KMS-11 (cell line): ENCODE measurements at regions not wholly inside any gene's neighbourhood (a gene's known extent, or its start where the extent isn't known, plus 50 kb on each side); places are given as distances from the start of the nearest gene placed in this dataset.

Experiments used
- H2AFZ ChIP-seq: fragments of 200-600 bp; sonication (generic); 2 replicates; pipeline ENCODE4 v1.6.1; 2016; ENCODE audit warnings: antibody characterized with exemption, mixed run types, low read depth
- H3K27ac ChIP-seq: fragments of 200-600 bp; sonication (generic); 2 replicates; pipeline ENCODE4 v1.6.1; 2016; ENCODE audit warnings: mild to moderate bottlenecking, mixed run types
- H3K27me3 ChIP-seq: fragments of 200-600 bp; sonication (generic); 2 replicates; pipeline ENCODE4 v1.6.1; 2017; ENCODE audit warnings: mild to moderate bottlenecking, low read depth, mixed run types, moderate library complexity; ENCODE audit not compliant: insufficient read depth
- H3K36me3 ChIP-seq: fragments of 200-600 bp; sonication (generic); 2 replicates; pipeline ENCODE4 v1.6.1; 2017; ENCODE audit warnings: mild to moderate bottlenecking, mixed run types; ENCODE audit not compliant: insufficient read depth
- H3K4me1 ChIP-seq: fragments of 200-600 bp; sonication (generic); 2 replicates; pipeline ENCODE4 v1.6.1; 2016; ENCODE audit warnings: mild to moderate bottlenecking, low read depth, mixed run types; ENCODE audit not compliant: poor library complexity, severe bottlenecking
- H3K4me2 ChIP-seq: fragments of 200-600 bp; sonication (generic); 2 replicates; pipeline ENCODE4 v1.7.0; 2016; ENCODE audit warnings: mild to moderate bottlenecking, mixed run types
- H3K4me3 ChIP-seq: fragments of 200-600 bp; sonication (generic); IDR thresholded peaks from 2 replicates; pipeline ENCODE4 v1.6.1; 2017; ENCODE audit warnings: low read depth, low read length, mixed read lengths; ENCODE audit not compliant: insufficient read depth
- H3K79me2 ChIP-seq: fragments of 200-600 bp; sonication (generic); 2 replicates; pipeline ENCODE4 v1.6.1; 2016; ENCODE audit warnings: low read depth, mixed run types; ENCODE audit not compliant: insufficient read depth
- H3K9ac ChIP-seq: fragments of 200-600 bp; sonication (generic); 2 replicates; pipeline ENCODE4 v1.6.1; 2016; ENCODE audit warnings: mild to moderate bottlenecking, mixed run types
- H4K20me1 ChIP-seq: fragments of 200-600 bp; sonication (generic); 2 replicates; pipeline ENCODE4 v1.6.1; 2016; ENCODE audit warnings: mild to moderate bottlenecking, mixed run types; ENCODE audit not compliant: insufficient read depth
- CTCF ChIP-seq: fragments of 200-600 bp; sonication (generic); conservative IDR thresholded peaks from 2 replicates; pipeline ENCODE4 v1.6.1; 2017; ENCODE audit warnings: low read depth, mild to moderate bottlenecking, antibody characterized with exemption, low read length, moderate library complexity, mixed read lengths

DNA sequence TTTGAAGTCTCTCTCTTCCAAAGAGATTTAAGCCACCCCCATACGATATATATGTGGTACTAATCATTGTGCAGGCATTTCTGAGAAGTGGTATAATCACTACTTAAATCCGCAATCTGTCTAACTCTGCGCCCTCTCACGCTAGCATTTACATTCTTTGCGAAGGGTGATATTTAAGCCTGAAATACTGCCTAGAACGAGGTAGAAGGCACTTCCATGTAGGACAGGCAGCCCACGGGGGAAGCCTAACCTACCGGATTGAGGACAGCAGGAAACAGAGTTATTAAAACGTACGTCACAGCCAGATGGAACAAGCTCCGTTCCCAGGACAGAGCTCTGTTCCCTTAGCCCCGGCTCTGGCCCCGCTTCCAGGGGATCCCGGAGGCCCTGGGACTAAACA lies 59.3 kb upstream of the ECHDC3 start:
- Histone ChIP-seq H3K4me2 (no peak overlapping the region), H3K4me3 (no peak overlapping the region), H3K9ac (no peak overlapping the region)

DNA sequence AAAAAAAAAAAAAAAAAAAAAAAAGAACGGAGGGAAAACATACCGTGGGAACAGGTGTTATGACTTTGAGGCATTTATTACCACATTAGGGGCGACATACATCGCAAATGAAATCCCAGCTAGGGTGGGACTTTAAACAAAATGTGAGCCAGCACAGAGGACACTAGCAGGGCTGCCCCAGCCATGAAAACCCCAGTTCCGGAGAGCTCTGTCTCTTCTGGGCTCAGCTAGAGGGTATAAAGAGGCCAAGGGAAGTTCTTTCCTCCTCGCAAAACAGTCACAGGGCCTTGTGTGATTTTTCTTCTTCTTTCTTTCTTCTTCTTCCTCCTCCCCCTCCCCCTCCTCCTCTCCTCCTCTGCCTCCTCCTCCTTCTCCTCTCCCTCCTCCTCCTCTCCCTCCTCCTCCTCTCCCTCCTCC lies 59.9 kb upstream of the ECHDC3 start:
- Histone ChIP-seq H3K9ac (no peak overlapping the region), H3K4me3 (no peak overlapping the region), H3K27me3 (no peaks in the 10 kb centered on the region; the same call in 1 of the 2 replicates), H4K20me1 (no peaks in the 10 kb centered on the region), H2AFZ (no peak overlapping the region), H3K4me1 (peaks cover 40% of the 10 kb centered on the region), H3K36me3 (no peaks in the 10 kb centered on the region), H3K4me2 (no peak overlapping the region), H3K27ac (no peak overlapping the region), H3K79me2 (no peaks in the 10 kb centered on the region)
- TF ChIP-seq CTCF: no peak

More for the DNA sequence above, 59.3 kb upstream of the ECHDC3 start:
- H3K79me2 ChIP-seq: no peaks in the 10 kb centered on the region
- H3K36me3 ChIP-seq: no peaks in the 10 kb centered on the region
- H4K20me1 ChIP-seq: no peaks in the 10 kb centered on the region
- H2AFZ ChIP-seq: no peak overlapping the region
- TF ChIP-seq CTCF: no peak
- H3K4me1 ChIP-seq: peaks cover 34% of the 10 kb centered on the region
- H3K27me3 ChIP-seq: no peaks in the 10 kb centered on the region; the same call in 1 of the 2 replicates
- H3K27ac ChIP-seq: no peak overlapping the region

GRCh38 chr10:11680496-11680895 lies 61.7 kb upstream of the ECHDC3 start:
- H4K20me1 ChIP-seq: no peaks in the 10 kb centered on the region
- no peaks in the 10 kb centered on the region for H3K36me3 ChIP-seq
- peaks cover 37% of the 10 kb centered on the region for H3K4me1 ChIP-seq
- H3K27me3 ChIP-seq: peaks cover 2% of the 10 kb centered on the region; the same call in 1 of the 2 replicates
- H3K4me3 ChIP-seq: no peak overlapping the region
- no peak overlapping the region for H3K9ac ChIP-seq
- no peaks in the 10 kb centered on the region for H3K79me2 ChIP-seq
- H3K4me2 ChIP-seq: no peak overlapping the region
- no peak for TF ChIP-seq CTCF
- H3K27ac ChIP-seq: no peak overlapping the region
- no peak overlapping the region for H2AFZ ChIP-seq

GRCh38 chr10:11679946-11680345 lies 62.2 kb upstream of the ECHDC3 start:
- H3K9ac ChIP-seq: no peak overlapping the region
- no peaks in the 10 kb centered on the region for H3K79me2 ChIP-seq
- no peak overlapping the region for H3K4me2 ChIP-seq
- H3K27ac ChIP-seq: no peak overlapping the region
- H3K4me3 ChIP-seq: no peak overlapping the region
- peaks cover 2% of the 10 kb centered on the region; the same call in 1 of the 2 replicates for H3K27me3 ChIP-seq
- no peak for TF ChIP-seq CTCF
- no peak overlapping the region for H2AFZ ChIP-seq
- no peaks in the 10 kb centered on the region for H4K20me1 ChIP-seq
- peaks cover 32% of the 10 kb centered on the region for H3K4me1 ChIP-seq
- H3K36me3 ChIP-seq: no peaks in the 10 kb centered on the region
